ENCODE measurements at regions not wholly inside any gene's neighbourhood (a gene's known extent, or its start where the extent isn't known, plus 50 kb on each side); places are given as distances from the start of the nearest gene placed in this dataset.

GRCh38 chr1:221392453-221392852 is 349.4 kb downstream of the DUSP10 start:
- H3K4me3 ChIP-seq (ENCODE audit: low read depth, low read length) = no peak overlapping the region
- DNase-seq (ENCODE audit: low read depth, low spot score) = peak; percentile 78
- TF ChIP-seq, protein P1, sequence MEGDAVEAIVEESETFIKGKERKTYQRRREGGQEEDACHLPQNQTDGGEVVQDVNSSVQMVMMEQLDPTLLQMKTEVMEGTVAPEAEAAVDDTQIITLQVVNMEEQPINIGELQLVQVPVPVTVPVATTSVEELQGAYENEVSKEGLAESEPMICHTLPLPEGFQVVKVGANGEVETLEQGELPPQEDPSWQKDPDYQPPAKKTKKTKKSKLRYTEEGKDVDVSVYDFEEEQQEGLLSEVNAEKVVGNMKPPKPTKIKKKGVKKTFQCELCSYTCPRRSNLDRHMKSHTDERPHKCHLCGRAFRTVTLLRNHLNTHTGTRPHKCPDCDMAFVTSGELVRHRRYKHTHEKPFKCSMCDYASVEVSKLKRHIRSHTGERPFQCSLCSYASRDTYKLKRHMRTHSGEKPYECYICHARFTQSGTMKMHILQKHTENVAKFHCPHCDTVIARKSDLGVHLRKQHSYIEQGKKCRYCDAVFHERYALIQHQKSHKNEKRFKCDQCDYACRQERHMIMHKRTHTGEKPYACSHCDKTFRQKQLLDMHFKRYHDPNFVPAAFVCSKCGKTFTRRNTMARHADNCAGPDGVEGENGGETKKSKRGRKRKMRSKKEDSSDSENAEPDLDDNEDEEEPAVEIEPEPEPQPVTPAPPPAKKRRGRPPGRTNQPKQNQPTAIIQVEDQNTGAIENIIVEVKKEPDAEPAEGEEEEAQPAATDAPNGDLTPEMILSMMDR (IDR thresholded peaks at IDR 0.05; ENCODE audit: low read depth, low read length) = no peak
- in situ Hi-C loops (cut with HindIII; ENCODE audit: low sequenced_read_pairs) = no loop called here

GRCh38 chr1:221394011-221394544 is 347.8 kb downstream of the DUSP10 start:
- TF ChIP-seq, protein P1 (IDR thresholded peaks at IDR 0.05; ENCODE audit: low read depth, low read length) = no peak
- DNase-seq (ENCODE audit: low read depth, low spot score) = peak; percentile 80
- no peak overlapping the region for H3K4me3 ChIP-seq (ENCODE audit: low read depth, low read length)
- in situ Hi-C loops (cut with HindIII; ENCODE audit: low sequenced_read_pairs) = no loop called here

DNA sequence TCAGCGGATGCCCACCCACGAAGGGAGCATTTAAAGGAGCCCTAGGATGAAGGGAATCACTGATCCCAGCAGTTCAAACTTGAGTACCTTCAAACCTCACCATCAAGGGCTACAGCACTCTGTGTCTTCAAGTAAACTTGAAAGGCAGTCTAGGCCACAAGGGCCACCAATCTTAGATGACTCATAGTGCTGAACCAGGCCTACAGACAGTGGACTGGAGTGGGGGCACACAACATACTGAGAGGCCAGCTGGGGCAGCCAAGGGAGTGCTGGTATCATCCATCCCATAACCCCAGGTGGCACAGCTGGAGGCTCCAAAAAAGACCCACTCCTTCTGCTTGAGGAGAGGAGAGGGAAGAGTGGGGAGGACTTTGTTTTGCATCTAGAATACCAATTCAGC is 345.4 kb downstream of the DUSP10 start:
- TF ChIP-seq, protein P1 (IDR thresholded peaks at IDR 0.05; ENCODE audit: low read depth, low read length) = no peak
- in situ Hi-C loops (cut with HindIII; ENCODE audit: low sequenced_read_pairs) = no loop called here
- H3K4me3 ChIP-seq (ENCODE audit: low read depth, low read length) = no peak overlapping the region
- no peak for DNase-seq (ENCODE audit: low read depth, low spot score)

- DNase-seq (ENCODE audit: low read depth, low spot score) = no peak
- in situ Hi-C loops (cut with HindIII; ENCODE audit: low sequenced_read_pairs) = no loop called here
- H3K4me3 ChIP-seq (ENCODE audit: low read depth, low read length) = no peak overlapping the region
- TF ChIP-seq, protein P1 (IDR thresholded peaks at IDR 0.05; ENCODE audit: low read depth, low read length) = no peak
Observed at GRCh38 chr1:221397141-221397540, 344.7 kb downstream of the DUSP10 start.

DNA sequence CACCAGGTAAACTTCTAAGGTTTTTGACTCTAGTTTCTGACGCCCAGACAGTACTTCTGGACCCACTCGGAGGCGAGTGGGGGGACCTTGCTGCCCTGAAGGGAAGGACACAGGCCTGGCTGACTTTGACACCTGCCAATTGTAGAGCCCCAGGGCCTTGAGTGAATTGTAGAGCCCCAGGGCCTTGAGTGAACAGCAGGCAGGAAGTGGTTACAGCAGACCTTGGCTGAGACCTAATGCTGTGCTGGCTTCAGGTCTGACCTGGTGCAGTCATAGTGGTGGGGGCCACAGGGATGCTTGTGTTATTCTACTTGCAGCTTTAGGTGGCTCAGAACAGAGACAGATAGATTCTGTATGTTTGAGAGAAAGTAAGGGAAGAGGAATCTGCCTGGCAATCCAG is 344.3 kb downstream of the DUSP10 start:
- in situ Hi-C loops (cut with HindIII; ENCODE audit: low sequenced_read_pairs) = no loop called here
- no peak overlapping the region for H3K4me3 ChIP-seq (ENCODE audit: low read depth, low read length)
- TF ChIP-seq, protein P1 (IDR thresholded peaks at IDR 0.05; ENCODE audit: low read depth, low read length) = no peak
- DNase-seq (ENCODE audit: low read depth, low spot score) = no peak

GRCh38 chr1:221405146-221405545 is 336.7 kb downstream of the DUSP10 start:
- in situ Hi-C loops (cut with HindIII; ENCODE audit: low sequenced_read_pairs) = no loop called here
- TF ChIP-seq, protein P1 (IDR thresholded peaks at IDR 0.05; ENCODE audit: low read depth, low read length) = no peak
- no peak for DNase-seq (ENCODE audit: low read depth, low spot score)
- no peak overlapping the region for H3K4me3 ChIP-seq (ENCODE audit: low read depth, low read length)

Measured in astrocyte of the spinal cord (primary cell).